ENCODE measurements at regions not wholly inside any gene's neighbourhood (a gene's known extent, or its start where the extent isn't known, plus 50 kb on each side); places are given as distances from the start of the nearest gene placed in this dataset.

DNA sequence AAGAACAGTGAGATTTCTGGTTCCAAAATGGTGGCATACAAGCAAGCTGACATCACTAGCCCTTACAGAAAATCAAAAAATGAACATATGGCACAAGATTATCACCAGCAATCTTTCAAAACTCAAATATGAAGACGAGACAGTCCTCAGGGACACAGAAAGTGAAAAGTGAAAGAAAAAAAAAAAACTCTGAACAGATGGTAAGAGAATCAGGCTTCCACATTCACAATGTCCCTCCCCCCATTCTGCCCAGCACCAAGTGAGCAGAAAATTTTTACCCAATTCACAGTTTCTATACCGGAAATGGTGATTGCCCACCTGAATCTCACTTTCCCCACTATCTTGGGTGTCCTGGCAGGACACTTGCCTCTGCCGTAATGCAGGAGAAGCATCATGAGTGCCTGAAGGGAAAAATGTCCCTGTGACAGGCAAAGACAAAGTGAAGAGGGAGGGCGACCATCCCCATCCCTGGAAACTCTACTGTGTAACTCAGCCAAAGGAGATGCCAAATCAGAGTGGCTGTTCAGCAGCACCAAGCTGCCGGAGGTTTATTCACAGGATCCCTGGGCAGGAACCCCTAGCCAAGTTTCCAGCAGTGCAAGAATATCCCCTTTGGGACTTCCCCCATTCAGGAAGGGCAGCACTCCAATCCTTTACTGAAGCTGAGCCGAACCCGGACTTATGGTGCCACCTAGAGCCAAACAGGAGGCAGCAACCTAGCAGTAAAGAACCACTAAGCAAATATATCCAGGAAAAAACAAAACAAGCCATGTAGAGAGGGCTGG, 312.2 kb downstream of the LRATD1 start:
- peak; percentile 94 for ATAC-seq
- Histone ChIP-seq H4K20me1 (replicated peaks; ENCODE audit: insufficient read depth) (no peaks in the 10 kb centered on the region), H3K27me3 (ENCODE audit: insufficient read depth) (no peaks in the 10 kb centered on the region), H3K4me2 (no peak overlapping the region), H2AFZ (peak overlapping the region; percentile 56; the same call in 1 of the 2 replicates), H3K4me1 (ENCODE audit: insufficient read depth) (no peaks in the 10 kb centered on the region), H3K9me2 (ENCODE audit: insufficient read depth) (no peaks in the 10 kb centered on the region), H3K27ac (ENCODE audit: low read depth) (no peak overlapping the region), H3K36me3 (ENCODE audit: insufficient read depth) (no peaks in the 10 kb centered on the region), H3F3A (replicated peaks; ENCODE audit: low read depth) (no peaks in the 10 kb centered on the region), H3K4me3 (no peak overlapping the region), H3K79me2 (replicated peaks; ENCODE audit: insufficient read depth) (no peaks in the 10 kb centered on the region)
- Mint-ChIP-seq H3K27ac (no peak overlapping the region; the same call in 1 of the 2 replicates), H3K36me3 (ENCODE audit: low read depth) (peaks cover 7% of the 10 kb centered on the region; the same call in 2 of the 3 replicates), H3K27me3 (ENCODE audit: insufficient read depth, low read depth, poor library complexity) (no peaks in the 10 kb centered on the region), H3K9me3 (peaks cover 14% of the 10 kb centered on the region), H3K4me1 (peaks cover 3% of the 10 kb centered on the region; the same call in 1 of the 3 replicates), H3K4me3 (no peak overlapping the region)
- peak; percentile 80 for DNase-seq (ENCODE audit: low spot score)
- TF ChIP-seq ZNF331 (CRISPR knock-in tag; IDR thresholded peaks at IDR 0.05; ENCODE audit: low read depth) (no peak), EZH2 (IDR thresholded peaks at IDR 0.05; ENCODE audit: low read depth, unreplicated experiment) (no peak)
- TF ChIP-seq, protein P1, sequence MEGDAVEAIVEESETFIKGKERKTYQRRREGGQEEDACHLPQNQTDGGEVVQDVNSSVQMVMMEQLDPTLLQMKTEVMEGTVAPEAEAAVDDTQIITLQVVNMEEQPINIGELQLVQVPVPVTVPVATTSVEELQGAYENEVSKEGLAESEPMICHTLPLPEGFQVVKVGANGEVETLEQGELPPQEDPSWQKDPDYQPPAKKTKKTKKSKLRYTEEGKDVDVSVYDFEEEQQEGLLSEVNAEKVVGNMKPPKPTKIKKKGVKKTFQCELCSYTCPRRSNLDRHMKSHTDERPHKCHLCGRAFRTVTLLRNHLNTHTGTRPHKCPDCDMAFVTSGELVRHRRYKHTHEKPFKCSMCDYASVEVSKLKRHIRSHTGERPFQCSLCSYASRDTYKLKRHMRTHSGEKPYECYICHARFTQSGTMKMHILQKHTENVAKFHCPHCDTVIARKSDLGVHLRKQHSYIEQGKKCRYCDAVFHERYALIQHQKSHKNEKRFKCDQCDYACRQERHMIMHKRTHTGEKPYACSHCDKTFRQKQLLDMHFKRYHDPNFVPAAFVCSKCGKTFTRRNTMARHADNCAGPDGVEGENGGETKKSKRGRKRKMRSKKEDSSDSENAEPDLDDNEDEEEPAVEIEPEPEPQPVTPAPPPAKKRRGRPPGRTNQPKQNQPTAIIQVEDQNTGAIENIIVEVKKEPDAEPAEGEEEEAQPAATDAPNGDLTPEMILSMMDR (conservative IDR thresholded peaks at IDR 0.05; ENCODE audit: low read depth in 2 of 2) = peak; percentile 75 to 89

DNA sequence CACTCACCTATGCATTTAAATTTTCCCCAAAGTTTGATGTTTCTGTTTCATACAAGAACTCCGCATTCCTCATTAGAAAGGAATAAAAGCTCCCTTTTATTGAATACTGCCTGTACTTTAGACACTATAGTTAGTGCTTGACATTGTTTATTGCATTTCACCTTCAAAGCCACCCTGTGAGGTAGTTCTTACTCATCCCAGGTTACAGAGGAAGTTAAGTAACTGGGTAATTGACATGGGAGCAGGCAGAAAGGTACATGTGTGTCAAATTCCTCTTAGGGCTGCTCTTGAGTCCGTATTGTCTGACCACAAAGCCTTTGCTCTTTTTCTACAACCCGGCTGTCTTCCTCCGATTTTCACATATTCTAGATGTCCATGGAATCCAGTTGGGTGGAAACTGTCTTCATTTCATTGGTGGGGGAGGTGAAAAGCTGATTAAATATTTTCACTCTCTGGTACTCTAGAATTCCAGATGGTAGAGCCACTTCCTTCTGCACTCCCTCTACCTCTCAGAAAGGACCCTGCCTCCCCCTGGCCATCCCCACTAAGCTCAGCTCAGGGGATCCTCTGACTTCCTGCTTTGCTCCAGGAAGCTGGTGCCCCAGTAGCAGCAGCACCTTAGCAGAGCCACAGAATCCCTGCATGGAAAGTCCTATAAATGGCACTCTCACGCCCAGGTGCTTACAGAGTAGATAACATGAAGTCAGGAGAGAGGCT, 319.2 kb downstream of the LRATD1 start:
- H3K27me3 Mint-ChIP-seq (ENCODE audit: insufficient read depth, low read depth, poor library complexity) = peaks cover 2% of the 10 kb centered on the region
- Histone ChIP-seq H2AFZ (no peak overlapping the region), H3K27ac (ENCODE audit: low read depth) (no peak overlapping the region), H3K27me3 (ENCODE audit: insufficient read depth) (no peaks in the 10 kb centered on the region), H4K20me1 (replicated peaks; ENCODE audit: insufficient read depth) (no peaks in the 10 kb centered on the region), H3F3A (replicated peaks; ENCODE audit: low read depth) (no peaks in the 10 kb centered on the region), H3K9me2 (ENCODE audit: insufficient read depth) (peaks cover 8% of the 10 kb centered on the region; the same call in 1 of the 2 replicates), H3K4me1 (ENCODE audit: insufficient read depth) (no peaks in the 10 kb centered on the region), H3K36me3 (ENCODE audit: insufficient read depth) (no peaks in the 10 kb centered on the region), H3K79me2 (replicated peaks; ENCODE audit: insufficient read depth) (no peaks in the 10 kb centered on the region), H3K4me2 (no peak overlapping the region), H3K4me3 (no peak overlapping the region)
- no peak overlapping the region for H3K4me3 Mint-ChIP-seq
- no peak for ATAC-seq
- H3K9me3 Mint-ChIP-seq = no peaks in the 10 kb centered on the region; the same call in 2 of the 3 replicates
- H3K27ac Mint-ChIP-seq = no peak overlapping the region
- TF ChIP-seq, protein P2, sequence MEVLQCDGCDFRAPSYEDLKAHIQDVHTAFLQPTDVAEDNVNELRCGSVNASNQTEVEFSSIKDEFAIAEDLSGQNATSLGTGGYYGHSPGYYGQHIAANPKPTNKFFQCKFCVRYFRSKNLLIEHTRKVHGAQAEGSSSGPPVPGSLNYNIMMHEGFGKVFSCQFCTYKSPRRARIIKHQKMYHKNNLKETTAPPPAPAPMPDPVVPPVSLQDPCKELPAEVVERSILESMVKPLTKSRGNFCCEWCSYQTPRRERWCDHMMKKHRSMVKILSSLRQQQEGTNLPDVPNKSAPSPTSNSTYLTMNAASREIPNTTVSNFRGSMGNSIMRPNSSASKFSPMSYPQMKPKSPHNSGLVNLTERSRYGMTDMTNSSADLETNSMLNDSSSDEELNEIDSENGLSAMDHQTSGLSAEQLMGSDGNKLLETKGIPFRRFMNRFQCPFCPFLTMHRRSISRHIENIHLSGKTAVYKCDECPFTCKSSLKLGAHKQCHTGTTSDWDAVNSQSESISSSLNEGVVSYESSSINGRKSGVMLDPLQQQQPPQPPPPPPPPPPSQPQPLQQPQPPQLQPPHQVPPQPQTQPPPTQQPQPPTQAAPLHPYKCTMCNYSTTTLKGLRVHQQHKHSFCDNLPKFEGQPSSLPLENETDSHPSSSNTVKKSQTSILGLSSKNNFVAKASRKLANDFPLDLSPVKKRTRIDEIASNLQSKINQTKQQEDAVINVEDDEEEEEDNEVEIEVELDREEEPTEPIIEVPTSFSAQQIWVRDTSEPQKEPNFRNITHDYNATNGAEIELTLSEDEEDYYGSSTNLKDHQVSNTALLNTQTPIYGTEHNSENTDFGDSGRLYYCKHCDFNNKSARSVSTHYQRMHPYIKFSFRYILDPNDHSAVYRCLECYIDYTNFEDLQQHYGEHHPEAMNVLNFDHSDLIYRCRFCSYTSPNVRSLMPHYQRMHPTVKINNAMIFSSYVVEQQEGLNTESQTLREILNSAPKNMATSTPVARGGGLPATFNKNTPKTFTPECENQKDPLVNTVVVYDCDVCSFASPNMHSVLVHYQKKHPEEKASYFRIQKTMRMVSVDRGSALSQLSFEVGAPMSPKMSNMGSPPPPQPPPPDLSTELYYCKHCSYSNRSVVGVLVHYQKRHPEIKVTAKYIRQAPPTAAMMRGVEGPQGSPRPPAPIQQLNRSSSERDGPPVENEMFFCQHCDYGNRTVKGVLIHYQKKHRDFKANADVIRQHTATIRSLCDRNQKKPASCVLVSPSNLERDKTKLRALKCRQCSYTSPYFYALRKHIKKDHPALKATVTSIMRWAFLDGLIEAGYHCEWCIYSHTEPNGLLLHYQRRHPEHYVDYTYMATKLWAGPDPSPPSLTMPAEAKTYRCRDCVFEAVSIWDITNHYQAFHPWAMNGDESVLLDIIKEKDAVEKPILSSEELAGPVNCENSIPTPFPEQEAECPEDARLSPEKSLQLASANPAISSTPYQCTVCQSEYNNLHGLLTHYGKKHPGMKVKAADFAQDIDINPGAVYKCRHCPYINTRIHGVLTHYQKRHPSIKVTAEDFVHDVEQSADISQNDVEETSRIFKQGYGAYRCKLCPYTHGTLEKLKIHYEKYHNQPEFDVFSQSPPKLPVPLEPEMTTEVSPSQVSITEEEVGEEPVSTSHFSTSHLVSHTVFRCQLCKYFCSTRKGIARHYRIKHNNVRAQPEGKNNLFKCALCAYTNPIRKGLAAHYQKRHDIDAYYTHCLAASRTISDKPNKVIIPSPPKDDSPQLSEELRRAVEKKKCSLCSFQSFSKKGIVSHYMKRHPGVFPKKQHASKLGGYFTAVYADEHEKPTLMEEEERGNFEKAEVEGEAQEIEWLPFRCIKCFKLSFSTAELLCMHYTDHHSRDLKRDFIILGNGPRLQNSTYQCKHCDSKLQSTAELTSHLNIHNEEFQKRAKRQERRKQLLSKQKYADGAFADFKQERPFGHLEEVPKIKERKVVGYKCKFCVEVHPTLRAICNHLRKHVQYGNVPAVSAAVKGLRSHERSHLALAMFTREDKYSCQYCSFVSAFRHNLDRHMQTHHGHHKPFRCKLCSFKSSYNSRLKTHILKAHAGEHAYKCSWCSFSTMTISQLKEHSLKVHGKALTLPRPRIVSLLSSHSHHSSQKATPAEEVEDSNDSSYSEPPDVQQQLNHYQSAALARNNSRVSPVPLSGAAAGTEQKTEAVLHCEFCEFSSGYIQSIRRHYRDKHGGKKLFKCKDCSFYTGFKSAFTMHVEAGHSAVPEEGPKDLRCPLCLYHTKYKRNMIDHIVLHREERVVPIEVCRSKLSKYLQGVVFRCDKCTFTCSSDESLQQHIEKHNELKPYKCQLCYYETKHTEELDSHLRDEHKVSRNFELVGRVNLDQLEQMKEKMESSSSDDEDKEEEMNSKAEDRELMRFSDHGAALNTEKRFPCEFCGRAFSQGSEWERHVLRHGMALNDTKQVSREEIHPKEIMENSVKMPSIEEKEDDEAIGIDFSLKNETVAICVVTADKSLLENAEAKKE (CRISPR knock-in tag; IDR thresholded peaks at IDR 0.05) = no peak
- TF ChIP-seq JUNB (IDR thresholded peaks at IDR 0.05; ENCODE audit: unreplicated experiment) = no peak
- no peaks in the 10 kb centered on the region for H3K36me3 Mint-ChIP-seq (ENCODE audit: low read depth)
- DNase-seq (ENCODE audit: low spot score) = no peak
- H3K4me1 Mint-ChIP-seq = no peaks in the 10 kb centered on the region

All from GM23338 (cell line).